NOMO-1 treated with DMSO at 0.1 percent for 48 hours (cell line): ENCODE measurements at regions not wholly inside any gene's neighbourhood (a gene's known extent, or its start where the extent isn't known, plus 50 kb on each side); places are given as distances from the start of the nearest gene placed in this dataset.
"Not testable (repeated sequence)": the region's sequence is repeated elsewhere in the genome, so short reads cannot be mapped to it uniquely, and the experiment has no call there.

Source experiments
- DNase-seq: peaks from one replicate; lab custom pipeline; 2025; ENCODE audit not compliant: unreplicated experiment; lab: John Stamatoyannopoulos, UW

DNA sequence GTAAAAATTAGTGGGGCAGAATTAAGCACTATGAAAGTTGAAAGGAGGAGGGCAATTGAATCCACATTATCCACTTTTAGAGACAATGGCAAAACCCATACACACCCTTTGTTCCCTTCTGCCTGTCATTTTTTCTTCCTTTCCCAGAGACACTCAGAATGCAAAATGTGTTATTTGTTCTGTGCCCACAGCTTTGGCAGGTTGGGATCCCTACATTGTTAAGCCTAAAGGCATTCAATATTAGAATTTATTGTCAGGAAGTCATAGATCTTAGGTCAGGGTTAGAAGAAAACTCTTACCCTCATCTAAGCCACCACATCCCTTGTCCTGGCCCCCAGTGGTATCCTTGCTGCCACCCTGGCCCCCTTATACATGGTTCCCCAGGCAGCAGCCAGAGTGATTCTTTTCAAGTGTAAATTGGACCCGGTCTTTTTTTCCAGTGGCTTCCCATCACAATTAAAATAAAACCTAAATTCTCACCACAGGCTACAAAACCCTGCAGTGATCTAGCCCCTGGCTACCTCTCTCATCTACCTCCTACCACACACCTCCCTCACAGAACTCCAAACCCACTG lies 470.1 kb upstream of the ATP11B start:
- no peak for DNase-seq

DNA sequence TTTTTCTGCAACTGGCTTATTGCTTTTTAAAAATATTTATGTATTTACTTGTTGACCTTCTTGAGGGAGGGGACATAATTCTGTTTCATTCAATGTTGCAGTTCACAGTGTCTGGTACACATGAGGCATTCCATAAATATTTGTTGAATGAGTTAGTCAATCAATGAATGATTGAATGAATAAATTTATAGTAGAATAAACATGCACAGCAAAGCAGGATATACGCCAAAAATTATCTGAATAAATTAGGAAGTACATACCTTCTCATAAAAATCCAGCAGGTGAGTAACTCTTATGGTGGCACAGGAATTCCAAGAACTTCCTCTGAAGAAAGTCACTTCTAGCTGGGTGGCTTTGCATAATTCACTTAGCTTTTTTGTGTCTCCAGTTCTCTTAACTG lies 469.4 kb upstream of the ATP11B start:
- no peak for DNase-seq

DNA sequence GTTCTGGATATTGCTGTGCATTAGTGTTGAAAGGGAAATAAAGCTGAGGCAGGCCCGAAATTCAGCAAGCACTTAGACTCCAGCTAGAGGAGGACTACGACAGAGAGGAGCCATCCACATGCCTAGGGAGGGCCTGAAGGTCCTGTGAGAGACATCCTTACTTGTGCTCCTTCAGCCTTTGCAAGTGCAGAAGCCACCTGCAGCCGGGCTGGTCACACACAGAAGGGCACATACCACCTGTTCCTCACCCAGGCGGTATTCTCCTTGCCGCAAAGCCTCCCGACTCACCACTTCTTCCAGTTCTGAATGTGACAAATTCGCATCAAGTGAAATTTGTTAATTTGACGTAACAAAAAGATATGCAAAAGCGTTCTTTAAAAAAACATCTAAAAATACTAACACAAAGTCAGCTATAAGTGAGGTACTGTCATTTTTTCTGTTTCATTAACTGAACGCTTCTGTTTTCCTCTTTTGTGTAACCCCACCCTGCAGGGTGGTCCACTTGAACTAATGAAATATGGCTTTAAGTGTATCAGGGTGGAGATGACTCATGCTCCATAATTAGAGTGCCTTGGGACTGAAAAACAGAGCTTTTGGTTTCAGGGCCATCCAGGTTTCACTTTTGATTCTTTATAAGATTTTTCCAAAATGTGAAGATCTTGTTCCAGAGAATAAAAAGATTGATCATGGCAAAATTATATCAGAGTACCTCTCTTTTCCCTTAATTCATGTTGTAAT lies 467.9 kb upstream of the ATP11B start:
- peak; percentile 7 for DNase-seq

DNA sequence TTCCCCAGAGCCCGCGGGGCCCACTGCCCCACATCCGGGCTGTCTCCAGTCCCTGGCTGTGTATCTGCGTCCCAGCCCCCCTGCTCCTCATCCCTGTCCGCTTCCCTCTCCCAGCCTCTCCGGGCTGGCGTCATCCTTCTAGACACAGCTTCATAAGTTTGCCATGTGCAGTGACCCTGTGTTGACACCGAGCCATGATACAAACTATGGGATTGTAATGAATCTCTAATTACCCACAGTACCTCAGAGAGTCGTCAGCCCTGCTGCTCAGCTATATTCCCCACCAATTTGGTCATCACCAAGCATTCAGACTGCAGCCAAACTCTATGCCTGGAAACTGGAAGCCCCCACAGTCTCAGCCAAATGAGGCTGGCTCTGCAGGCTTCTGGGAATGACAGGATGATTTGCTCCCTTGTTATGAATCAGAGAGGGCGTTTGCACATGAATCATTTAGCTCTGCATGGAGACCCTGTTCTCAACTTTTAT lies 466.1 kb upstream of the ATP11B start:
- no peak for DNase-seq

DNA sequence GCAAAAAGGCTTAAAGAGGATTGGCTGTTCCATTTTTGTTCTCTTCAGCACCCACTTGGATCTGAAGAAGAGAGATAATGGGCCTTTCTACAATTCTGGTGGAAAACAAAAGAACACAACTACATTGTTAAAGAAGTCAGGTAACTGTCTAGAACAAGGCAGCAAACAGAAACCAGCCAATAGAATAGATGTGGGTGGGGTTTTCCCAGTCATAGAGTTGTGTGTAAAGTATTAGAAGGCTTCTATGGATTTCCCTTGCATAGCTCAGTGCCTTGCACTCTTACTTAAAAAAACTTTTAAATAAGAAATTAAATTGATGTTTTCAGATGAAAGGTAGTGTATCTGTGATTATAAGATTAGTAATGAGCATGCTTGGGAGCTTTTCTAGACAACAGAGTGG lies 462.7 kb upstream of the ATP11B start:
- no peak for DNase-seq

DNA sequence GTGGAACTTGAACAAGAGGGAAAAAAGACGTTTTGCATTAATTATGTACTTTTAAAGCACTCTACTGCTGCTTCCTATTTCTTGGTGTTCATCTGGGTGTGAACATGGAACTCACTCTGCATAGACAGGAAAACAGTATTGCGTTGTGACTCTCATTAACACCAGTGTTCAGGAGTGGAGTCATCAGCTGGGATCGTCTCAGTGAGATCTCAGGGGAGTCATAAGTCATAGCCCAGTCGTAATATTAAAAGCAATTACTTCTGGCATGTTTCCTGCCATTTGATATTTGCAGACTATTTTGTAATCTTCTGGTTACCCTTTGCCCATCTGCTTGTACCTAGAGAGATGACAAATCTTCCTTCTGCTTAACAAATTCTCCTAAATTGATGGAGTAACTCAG lies 462.0 kb upstream of the ATP11B start:
- no peak for DNase-seq

DNA sequence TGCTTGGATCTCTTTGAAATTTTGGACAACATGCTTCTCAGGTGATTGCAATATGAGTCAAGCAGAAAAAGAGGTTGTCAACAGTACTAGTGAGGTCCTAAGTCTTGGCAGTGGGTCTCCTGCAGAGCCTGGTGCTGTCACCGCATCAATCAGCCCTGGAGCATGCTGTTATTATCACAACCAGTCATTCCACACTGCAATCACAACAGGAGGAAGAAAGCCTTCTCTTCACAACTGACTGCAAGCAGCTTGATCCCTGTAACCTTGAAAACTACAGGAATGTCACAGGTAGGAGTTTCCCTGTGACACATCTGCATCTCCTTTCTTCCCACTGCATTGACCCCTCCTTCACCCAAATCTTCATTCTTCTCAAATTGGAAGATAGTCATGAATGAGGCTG lies 451.1 kb upstream of the ATP11B start:
- no peak for DNase-seq

DNA sequence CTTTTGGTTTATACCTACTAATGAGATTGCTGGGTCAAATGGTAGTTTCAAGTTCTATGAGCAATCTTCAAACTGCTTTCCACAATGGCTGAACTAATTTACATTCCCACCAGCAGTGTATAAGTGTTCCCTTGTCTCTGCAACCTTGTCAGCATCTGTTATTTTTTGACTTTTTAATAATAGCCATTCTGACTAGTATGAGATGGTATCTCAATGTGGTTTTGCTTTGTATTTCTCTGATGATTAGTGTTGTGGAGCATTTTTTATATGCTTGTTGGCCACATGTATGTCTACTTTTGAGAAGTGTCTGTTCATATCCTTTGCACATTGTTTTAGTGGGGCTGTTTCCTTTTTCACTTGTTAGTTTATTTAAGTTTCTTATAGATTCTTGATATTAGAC lies 449.3 kb upstream of the ATP11B start:
- not testable (repeated sequence) for DNase-seq

DNA sequence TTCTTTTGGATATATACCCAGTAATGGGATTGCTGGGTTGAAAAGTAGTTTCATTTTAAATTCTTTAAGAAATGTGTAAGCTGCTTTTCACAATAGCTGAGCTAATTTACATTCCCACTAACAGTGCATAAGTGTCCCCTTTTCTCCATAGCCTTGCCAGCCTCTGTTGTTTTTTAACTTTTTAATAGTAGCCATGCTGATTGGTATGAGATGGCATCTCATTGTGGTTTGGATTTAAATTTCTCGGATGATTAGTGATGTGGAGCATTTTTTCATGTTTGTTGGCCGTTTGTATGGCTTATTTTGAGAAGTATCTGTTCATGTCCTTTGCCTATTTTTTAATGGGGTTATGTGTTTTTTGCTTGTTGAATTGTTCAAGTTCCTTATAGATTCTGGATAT lies 444.3 kb upstream of the ATP11B start:
- no peak for DNase-seq

DNA sequence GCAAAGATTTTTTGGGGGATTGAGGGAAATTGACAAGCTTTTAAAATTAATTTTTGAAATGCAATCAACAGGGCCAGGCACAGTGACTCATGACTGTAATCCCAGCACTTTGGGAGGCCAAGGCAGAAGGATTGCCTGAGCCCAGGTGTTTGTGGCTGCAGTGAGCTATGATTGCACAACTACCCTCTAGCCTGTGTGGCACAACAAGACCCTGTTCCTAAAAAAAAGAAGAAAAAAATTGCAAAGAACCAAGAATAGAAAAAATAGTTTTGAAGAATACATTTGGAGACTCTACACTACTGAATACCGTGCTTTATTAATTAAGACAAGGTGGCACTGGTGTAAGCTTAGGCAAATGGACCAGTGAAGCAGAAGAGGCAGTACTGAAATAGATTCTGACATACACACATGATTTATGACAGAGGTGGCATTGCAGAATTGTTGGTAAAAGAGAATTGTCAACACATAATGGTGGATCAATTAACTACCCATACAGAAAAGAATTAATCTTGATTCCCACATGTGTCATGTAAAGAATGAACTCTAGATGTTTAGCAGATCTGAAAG lies 443.3 kb upstream of the ATP11B start:
- DNase-seq: no peak

DNA sequence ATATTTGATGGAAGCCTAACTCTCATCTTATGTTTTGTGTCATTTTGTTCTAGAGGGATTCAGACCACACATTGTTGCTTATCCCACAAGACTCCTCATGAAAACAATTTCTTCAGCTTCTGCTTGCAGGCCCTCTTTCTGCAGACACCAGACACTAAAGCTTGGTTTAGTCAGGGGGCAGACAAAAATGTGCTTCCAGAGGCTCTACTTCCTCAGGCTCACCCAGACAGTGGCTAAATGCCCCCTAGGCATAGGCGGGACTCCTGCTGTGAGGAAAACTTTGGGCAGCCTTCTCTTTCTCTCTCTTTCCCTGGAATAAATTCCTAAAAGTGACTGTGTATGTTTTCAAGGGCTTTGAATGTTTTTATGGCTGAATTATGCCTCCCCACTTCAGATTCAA lies 435.4 kb upstream of the ATP11B start:
- no peak for DNase-seq

DNA sequence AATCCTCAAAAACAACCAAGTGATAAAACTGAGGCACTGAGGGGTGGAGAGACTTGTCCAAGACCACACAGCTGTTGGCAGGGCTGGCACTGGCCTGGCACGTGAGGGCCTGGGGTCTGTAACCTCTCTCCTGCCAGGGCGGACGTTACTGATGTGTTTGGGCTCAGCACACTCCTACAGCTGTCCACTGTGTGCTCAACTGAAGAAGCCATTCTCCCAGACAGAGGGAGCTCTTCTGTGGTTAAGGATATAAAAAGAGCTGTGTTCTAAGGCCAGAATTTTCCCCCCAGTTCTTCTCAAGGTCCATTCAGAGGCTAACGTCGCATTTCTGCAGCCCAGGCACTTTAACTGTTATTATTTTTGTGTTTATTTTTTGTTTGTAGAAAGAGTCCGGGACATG lies 429.0 kb upstream of the ATP11B start:
- DNase-seq: no peak

DNA sequence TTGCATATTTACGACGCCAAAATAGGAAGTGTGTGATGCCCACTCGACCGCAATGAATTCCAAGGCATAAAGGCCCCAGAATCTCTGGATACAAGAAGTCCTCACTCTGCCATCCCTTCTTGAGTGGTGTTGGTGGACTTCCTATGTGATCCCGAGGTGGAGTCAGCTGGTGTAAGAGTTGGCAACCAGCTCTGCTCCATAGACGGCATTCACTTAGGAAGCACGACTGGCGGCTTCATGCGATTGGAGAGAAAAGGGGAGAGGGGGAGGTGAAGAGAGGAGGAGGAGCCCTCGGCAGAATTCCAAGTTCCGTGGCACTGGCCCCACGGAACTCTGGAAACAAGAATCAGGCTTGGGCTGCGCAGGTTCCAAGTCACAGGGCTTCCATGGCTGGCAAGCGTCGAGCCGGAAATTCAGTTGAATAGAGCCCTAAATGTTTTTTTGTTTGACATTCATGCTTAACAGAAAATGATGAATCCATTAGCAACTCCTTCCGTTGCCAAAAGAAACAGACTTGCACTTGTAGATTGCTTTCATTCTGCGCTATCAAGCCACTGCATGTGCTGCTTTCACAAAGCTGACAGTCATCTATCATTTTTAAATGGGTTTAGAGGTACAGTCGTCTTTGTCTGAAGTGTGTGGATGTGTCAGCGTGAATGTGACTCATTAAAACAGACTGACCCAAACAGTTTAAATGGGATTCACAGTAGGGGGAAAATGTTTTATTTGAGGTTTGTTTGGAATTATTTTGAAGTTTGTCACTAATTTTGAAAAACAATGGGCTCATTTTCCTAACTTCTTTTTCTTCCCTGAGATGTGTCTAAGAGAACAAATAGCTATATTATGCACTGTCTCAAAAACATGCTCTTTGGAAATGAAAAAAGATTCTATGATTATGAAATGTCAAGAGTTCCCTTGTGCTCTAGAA lies 428.3 kb upstream of the ATP11B start:
- DNase-seq: no peak

DNA sequence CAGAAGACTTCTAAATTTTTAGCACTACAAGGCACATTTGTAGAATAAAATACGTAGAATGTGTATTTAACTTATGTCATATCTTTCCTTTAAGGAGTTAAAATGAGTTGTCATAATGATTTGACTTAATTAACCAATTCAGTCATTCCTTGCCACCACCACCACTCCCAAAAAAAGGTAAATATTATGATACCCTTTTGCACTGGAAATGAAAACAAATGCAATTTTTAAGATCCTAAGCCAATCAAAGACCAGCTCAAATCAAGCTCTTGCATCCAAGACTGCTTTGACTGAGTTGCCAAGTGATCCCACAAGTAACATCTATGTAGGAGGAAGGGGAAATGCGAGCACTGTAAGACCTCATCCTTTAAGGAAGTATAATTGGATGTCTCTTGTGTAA lies 426.6 kb upstream of the ATP11B start:
- no peak for DNase-seq

DNA sequence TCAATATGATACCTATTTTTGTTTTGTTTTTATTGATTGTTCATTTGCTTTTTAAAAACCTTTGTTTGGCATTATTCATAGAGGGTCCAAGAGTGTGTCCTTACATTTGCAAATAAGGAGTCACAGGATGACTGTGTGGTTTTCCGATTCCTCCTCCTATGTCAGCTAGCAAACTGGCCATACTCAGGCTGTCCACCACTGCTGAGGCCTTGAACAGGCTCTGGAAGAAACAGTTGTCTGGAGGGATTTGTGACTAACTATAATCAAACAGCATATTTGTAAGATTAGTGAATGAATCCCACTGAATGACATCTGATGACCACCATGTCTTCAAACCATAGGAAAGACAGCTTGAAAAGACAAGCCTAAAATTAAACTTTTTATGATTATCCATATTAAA lies 423.4 kb upstream of the ATP11B start:
- no peak for DNase-seq

DNA sequence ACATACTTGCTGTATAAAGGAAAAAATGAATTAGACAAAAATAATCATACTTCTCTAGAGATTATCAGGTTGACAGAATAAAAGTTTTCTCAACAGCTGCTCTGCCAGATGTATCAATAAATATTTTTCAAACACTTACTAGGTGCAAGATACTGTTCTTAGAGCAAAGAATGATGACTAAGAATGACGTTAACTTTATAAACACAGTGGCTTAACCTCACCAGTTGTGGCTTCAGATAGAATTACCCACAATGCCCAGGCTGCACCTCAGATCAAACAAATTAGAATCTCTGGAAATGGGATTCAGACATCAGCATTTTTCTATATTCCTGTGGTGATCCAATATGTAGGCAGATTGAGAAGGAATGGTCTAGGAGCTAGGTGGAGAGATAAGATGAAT lies 422.4 kb upstream of the ATP11B start:
- DNase-seq: no peak

DNA sequence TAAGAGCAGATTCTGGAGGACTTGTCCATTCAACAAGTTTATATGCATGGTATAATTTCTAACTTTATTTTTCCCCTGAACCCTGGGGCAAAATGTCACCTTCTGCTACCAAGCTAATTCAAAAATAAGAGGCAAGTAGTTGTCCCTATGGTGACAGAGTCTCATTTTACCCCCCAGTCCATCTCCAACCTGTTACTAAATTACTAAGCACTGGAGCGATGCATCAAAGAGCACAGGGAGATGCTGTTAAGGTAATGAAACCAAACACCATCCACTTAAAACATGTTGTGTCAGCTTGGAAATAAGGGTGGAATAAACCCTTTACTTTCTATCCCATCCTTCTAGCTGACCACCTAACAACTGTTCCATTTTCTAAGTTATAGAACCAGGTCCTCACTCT lies 417.4 kb upstream of the ATP11B start:
- DNase-seq: no peak

DNA sequence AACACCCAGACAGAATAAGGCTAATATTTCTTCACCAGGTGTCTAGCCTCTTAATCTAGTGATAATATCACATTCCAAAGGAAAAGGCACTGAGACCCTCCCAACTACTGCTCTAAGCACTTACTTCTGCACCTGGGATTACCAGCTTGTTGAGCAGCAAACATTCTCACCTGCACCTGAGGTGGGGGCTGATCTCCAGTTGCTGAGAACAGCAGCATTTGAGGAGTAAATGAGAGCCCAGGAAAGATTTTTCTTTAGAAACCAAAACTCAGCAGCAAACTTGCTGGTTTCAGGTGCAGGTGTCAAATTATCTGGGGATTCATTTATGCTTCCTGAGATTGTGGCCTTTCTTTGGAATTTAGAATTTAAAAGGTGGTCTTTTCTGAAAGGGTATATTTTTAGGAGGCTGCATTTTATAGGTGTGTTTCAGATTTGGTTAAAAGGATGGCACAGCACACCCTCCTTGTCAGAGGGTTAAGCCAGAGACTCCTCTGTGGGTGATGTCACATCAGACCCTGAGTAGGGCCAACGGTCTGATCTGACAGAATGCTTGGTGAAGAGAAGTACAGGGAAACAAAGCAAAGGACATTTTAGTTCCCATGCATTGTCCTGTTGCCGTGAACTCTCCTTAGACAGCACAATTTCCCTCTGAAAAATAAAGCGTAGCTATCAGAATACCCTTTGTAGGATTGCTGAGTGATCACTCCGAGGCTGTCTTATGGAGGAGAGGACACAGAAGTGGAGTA lies 411.0 kb upstream of the ATP11B start:
- DNase-seq: no peak

DNA sequence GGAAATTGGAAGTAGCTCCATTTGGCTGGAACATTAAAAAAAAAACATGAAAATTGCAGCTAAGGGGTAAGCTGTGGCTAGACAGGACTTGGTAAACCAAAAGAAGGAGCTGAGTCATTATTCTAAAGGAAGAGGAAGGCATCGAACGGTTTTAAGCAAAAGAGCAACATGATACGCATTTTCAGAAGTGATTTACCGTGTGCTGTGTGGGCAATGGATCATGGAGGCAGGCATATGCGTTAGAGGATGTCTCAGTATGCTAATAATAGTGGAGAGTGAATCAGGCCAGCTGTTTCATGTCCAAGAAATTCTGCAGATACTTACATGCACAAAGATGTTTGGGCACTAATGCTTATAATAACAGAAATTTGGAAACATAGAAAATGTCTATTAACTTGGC lies 409.1 kb upstream of the ATP11B start:
- DNase-seq: no peak

DNA sequence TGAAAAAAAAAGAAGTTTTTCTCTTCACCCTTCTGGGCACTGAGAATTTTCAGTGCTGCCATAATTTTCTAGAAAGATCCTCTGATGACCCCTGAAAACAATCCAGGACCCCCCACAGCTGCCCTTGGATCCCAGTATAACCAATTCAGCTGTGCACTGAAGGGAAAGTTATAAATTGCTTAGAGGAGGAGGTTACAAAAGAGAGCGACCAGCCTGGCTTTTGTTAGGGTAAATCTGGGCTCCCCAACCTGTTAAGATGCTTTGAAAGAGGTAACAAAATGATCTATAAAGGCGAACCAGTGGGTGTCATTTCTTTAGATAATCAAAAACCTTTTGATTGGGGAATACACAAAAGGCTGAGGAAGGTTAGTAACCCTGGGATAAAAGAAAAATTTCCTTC lies 407.9 kb upstream of the ATP11B start:
- DNase-seq: no peak

DNA sequence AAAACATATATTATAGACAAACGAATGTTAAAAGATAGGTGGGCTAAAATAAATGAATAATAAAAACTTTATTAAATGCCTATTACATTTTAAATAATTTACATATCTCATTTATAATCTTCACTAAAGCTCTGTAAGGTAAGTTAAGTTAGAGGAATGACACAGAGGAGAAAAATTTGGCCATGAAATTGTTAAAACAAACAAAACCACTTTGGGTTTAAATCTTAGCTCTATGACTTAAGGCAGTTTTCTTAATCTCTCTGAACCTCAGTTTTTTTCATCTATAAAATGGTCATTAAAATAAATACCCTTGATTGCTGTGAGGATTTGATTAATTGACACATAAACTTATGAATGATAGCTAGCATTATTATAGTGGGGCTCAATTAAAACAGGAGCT lies 404.8 kb upstream of the ATP11B start:
- DNase-seq: no peak
